ENCODE measurements at regions not wholly inside any gene's neighbourhood (a gene's known extent, or its start where the extent isn't known, plus 50 kb on each side); places are given as distances from the start of the nearest gene placed in this dataset.

DNA sequence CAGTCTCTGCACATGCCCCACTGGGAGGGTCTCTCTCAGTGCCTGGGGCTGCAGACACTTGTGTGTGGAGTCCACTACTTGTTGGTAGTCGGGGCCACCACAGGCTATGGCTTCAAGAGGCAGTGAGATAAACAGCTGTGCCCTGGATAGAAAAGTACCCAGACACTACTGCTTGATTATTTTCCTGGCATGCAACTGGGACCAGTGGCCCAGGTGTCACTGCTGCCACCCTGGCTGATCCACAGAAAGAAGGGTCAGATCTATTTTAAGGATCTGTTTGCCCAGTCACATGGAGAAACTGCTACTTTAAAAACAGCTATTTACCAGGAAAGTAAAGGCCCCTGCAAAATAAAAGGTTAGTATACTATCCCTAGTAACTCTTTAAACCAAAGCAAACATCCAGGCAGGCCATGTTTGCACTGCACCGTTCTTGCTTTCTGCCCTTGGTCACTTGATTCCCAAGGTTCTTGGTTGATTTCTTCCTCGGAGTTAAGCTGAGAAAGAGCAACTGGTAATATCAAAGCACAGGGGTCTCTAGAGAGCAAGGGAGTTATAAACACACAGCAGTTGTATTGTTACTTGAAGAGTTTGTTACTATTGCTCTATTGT lies 99.9 kb downstream of the GLUL start (continued):
- TF ChIP-seq, protein P1, sequence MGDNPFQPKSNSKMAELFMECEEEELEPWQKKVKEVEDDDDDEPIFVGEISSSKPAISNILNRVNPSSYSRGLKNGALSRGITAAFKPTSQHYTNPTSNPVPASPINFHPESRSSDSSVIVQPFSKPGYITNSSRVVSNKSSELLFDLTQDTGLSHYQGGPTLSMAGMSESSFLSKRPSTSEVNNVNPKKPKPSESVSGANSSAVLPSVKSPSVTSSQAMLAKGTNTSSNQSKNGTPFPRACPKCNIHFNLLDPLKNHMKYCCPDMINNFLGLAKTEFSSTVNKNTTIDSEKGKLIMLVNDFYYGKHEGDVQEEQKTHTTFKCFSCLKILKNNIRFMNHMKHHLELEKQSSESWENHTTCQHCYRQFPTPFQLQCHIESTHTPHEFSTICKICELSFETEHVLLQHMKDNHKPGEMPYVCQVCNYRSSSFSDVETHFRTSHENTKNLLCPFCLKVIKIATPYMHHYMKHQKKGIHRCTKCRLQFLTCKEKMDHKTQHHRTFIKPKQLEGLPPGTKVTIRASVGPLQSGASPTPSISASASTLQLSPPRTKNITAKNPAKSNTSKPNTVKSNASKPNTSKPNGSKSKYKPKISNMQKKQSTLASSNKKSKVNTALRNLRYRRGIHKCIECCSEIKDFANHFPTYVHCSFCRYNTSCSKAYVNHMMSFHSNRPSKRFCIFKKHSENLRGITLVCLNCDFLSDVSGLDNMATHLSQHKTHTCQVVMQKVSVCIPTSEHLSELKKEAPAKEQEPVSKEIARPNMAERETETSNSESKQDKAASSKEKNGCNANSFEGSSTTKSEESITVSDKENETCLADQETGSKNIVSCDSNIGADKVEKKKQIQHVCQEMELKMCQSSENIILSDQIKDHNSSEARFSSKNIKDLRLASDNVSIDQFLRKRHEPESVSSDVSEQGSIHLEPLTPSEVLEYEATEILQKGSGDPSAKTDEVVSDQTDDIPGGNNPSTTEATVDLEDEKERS (CRISPR knock-in tag; IDR thresholded peaks at IDR 0.05) = peak; percentile 89
- TF ChIP-seq ZNF724P (CRISPR knock-in tag; IDR thresholded peaks at IDR 0.05; ENCODE audit: borderline replicate concordance) (peak; percentile 55; the same call in 1 of the 2 replicates), ZNF557 (CRISPR knock-in tag; IDR thresholded peaks at IDR 0.05) (no peak), ZSCAN21 (CRISPR knock-in tag; IDR thresholded peaks at IDR 0.05; ENCODE audit: borderline replicate concordance) (no peak), FOXO1 (CRISPR knock-in tag; IDR thresholded peaks at IDR 0.05) (peak; percentile 40; the same call in 1 of the 2 replicates), SIX4 (CRISPR knock-in tag; IDR thresholded peaks at IDR 0.05) (peak; percentile 79), ARNTL (CRISPR knock-in tag; IDR thresholded peaks at IDR 0.05) (peak; percentile 88), IKZF5 (CRISPR knock-in tag; IDR thresholded peaks at IDR 0.05) (peak; percentile 45; the same call in 1 of the 2 replicates), ZFP82 (CRISPR knock-in tag; IDR thresholded peaks at IDR 0.05; ENCODE audit: borderline replicate concordance) (no peak), ZNF615 (CRISPR knock-in tag; IDR thresholded peaks at IDR 0.05; ENCODE audit: borderline replicate concordance) (peak; percentile 82; the same call in 1 of the 2 replicates), HOXA5 (CRISPR knock-in tag; IDR thresholded peaks at IDR 0.05) (peak; percentile 68; the same call in 1 of the 2 replicates), RFXAP (CRISPR knock-in tag; IDR thresholded peaks at IDR 0.05; ENCODE audit: borderline replicate concordance) (peak; percentile 66), ZBTB26 (CRISPR knock-in tag; IDR thresholded peaks at IDR 0.05; ENCODE audit: borderline replicate concordance) (no peak; the same call in 1 of the 2 replicates), MTA3 (CRISPR knock-in tag; IDR thresholded peaks at IDR 0.05) (no peak)
- TF ChIP-seq, protein P2, sequence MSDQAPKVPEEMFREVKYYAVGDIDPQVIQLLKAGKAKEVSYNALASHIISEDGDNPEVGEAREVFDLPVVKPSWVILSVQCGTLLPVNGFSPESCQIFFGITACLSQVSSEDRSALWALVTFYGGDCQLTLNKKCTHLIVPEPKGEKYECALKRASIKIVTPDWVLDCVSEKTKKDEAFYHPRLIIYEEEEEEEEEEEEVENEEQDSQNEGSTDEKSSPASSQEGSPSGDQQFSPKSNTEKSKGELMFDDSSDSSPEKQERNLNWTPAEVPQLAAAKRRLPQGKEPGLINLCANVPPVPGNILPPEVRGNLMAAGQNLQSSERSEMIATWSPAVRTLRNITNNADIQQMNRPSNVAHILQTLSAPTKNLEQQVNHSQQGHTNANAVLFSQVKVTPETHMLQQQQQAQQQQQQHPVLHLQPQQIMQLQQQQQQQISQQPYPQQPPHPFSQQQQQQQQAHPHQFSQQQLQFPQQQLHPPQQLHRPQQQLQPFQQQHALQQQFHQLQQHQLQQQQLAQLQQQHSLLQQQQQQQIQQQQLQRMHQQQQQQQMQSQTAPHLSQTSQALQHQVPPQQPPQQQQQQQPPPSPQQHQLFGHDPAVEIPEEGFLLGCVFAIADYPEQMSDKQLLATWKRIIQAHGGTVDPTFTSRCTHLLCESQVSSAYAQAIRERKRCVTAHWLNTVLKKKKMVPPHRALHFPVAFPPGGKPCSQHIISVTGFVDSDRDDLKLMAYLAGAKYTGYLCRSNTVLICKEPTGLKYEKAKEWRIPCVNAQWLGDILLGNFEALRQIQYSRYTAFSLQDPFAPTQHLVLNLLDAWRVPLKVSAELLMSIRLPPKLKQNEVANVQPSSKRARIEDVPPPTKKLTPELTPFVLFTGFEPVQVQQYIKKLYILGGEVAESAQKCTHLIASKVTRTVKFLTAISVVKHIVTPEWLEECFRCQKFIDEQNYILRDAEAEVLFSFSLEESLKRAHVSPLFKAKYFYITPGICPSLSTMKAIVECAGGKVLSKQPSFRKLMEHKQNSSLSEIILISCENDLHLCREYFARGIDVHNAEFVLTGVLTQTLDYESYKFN (CRISPR knock-in tag; conservative IDR thresholded peaks at IDR 0.05) = peak; percentile 97
- TF ChIP-seq, protein P3, sequence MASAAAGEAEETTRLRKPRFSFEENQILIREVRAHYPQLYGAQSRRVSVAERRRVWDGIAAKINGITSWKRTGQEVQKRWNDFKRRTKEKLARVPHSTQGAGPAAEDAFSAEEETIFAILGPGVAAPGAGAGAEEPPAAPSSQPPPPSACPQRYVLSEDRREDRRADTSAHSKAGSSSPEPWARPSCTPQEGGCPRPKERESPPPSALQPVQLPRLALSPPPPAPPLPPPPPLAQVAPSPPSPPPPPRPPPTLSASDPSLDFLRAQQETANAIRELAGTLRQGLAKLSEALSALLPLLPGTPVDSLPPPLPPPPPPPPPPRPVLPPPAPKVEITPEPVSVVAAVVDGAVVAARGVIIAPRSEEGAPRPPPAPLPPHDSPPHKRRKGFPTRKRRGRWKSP (CRISPR knock-in tag; IDR thresholded peaks at IDR 0.05) = peak; percentile 62; the same call in 1 of the 2 replicates
- TF ChIP-seq, protein P4, sequence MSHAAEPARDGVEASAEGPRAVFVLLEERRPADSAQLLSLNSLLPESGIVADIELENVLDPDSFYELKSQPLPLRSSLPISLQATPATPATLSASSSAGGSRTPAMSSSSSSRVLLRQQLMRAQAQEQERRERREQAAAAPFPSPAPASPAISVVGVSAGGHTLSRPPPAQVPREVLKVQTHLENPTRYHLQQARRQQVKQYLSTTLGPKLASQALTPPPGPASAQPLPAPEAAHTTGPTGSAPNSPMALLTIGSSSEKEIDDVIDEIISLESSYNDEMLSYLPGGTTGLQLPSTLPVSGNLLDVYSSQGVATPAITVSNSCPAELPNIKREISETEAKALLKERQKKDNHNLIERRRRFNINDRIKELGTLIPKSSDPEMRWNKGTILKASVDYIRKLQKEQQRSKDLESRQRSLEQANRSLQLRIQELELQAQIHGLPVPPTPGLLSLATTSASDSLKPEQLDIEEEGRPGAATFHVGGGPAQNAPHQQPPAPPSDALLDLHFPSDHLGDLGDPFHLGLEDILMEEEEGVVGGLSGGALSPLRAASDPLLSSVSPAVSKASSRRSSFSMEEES (CRISPR knock-in tag; IDR thresholded peaks at IDR 0.05) = peak; percentile 91
